ENCODE measurements at regions not wholly inside any gene's neighbourhood (a gene's known extent, or its start where the extent isn't known, plus 50 kb on each side); places are given as distances from the start of the nearest gene placed in this dataset.

- Histone ChIP-seq H2BK120ac (ENCODE audit: low read depth, low read length) (no peak overlapping the region), H3K79me1 (replicated peaks; ENCODE audit: low read length, poor library complexity, severe bottlenecking) (no peaks in the 10 kb centered on the region), H3K14ac (ENCODE audit: low read length in 2 of 2) (no peak overlapping the region), H3K4ac (ENCODE audit: low read depth in 1 of 2, low read length in 2 of 2) (no peak overlapping the region), H3K4me1 (ENCODE audit: control insufficient read depth, insufficient read depth, low read depth, low read length) (peaks cover 5% of the 10 kb centered on the region), H2BK5ac (ENCODE audit: low read depth, low read length, poor library complexity, severe bottlenecking) (no peak overlapping the region), H3K36me3 (ENCODE audit: control insufficient read depth in 1 of 2, insufficient read depth in 2 of 2, low read depth in 1 of 2, low read length in 2 of 2) (no peaks in the 10 kb centered on the region), H3K23ac (ENCODE audit: low read length in 2 of 2) (no peak overlapping the region), H2BK12ac (ENCODE audit: low read length in 2 of 2) (no peak overlapping the region), H4K8ac (ENCODE audit: low read length) (no peak overlapping the region), H3K4me2 (ENCODE audit: low read length, poor library complexity, severe bottlenecking) (no peak overlapping the region), H3K9me3 (ENCODE audit: control insufficient read depth, low read length) (no peaks in the 10 kb centered on the region), H2AFZ (ENCODE audit: low read depth, low read length) (no peak overlapping the region), H3K9ac (ENCODE audit: low read length) (no peak overlapping the region), H2BK15ac (ENCODE audit: low read depth, poor library complexity, severe bottlenecking) (no peak overlapping the region), H2AK5ac (ENCODE audit: low read length, severe bottlenecking) (no peak overlapping the region), H3K27me3 (ENCODE audit: control insufficient read depth in 1 of 2, insufficient read depth in 1 of 2, low read length in 2 of 2) (no peaks in the 10 kb centered on the region), H3K18ac (ENCODE audit: low read depth in 1 of 2, low read length in 2 of 2) (no peak overlapping the region), H4K91ac (ENCODE audit: low read length) (no peak overlapping the region), H3K27ac (ENCODE audit: low read length, poor library complexity, severe bottlenecking) (no peak overlapping the region), H3K4me3 (ENCODE audit: insufficient read depth in 1 of 2, low read depth in 1 of 2, low read length in 2 of 2) (no peak overlapping the region)
- 64% methylated on average over 4 of the region's 8 CpGs for WGBS
- DNase-seq: no peak
These were observed 106.8 kb upstream of the PNPLA4 start for GRCh38 chrX:8034058-8034457.

GRCh38 chrX:8033175-8033574 is 106.0 kb upstream of the PNPLA4 start:
- no peak overlapping the region for H3K4me2 ChIP-seq (ENCODE audit: low read length, poor library complexity, severe bottlenecking)
- H3K27me3 ChIP-seq (ENCODE audit: control insufficient read depth in 1 of 2, insufficient read depth in 1 of 2, low read length in 2 of 2): no peaks in the 10 kb centered on the region
- no peak overlapping the region for H2BK120ac ChIP-seq (ENCODE audit: low read depth, low read length)
- H3K4me3 ChIP-seq (ENCODE audit: insufficient read depth in 1 of 2, low read depth in 1 of 2, low read length in 2 of 2): no peak overlapping the region
- H2AK5ac ChIP-seq (ENCODE audit: low read length, severe bottlenecking): no peak overlapping the region
- H2AFZ ChIP-seq (ENCODE audit: low read depth, low read length): no peak overlapping the region
- H3K27ac ChIP-seq (ENCODE audit: low read length, poor library complexity, severe bottlenecking): no peak overlapping the region
- H3K9me3 ChIP-seq (ENCODE audit: control insufficient read depth, low read length): no peaks in the 10 kb centered on the region
- H3K4ac ChIP-seq (ENCODE audit: low read depth in 1 of 2, low read length in 2 of 2): no peak overlapping the region
- no peak overlapping the region for H2BK15ac ChIP-seq (ENCODE audit: low read depth, poor library complexity, severe bottlenecking)
- H4K8ac ChIP-seq (ENCODE audit: low read length): no peak overlapping the region
- peaks cover 5% of the 10 kb centered on the region for H3K4me1 ChIP-seq (ENCODE audit: control insufficient read depth, insufficient read depth, low read depth, low read length)
- WGBS: no CpG with 5 or more reads among the region's 4 CpGs
- H3K14ac ChIP-seq (ENCODE audit: low read length in 2 of 2): no peak overlapping the region
- H3K23ac ChIP-seq (ENCODE audit: low read length in 2 of 2): no peak overlapping the region
- H3K79me1 ChIP-seq (replicated peaks; ENCODE audit: low read length, poor library complexity, severe bottlenecking): no peaks in the 10 kb centered on the region
- no peak overlapping the region for H3K9ac ChIP-seq (ENCODE audit: low read length)
- no peak overlapping the region for H2BK5ac ChIP-seq (ENCODE audit: low read depth, low read length, poor library complexity, severe bottlenecking)
- H4K91ac ChIP-seq (ENCODE audit: low read length): no peak overlapping the region
- DNase-seq: no peak
- H3K36me3 ChIP-seq (ENCODE audit: control insufficient read depth in 1 of 2, insufficient read depth in 2 of 2, low read depth in 1 of 2, low read length in 2 of 2): no peaks in the 10 kb centered on the region
- no peak overlapping the region for H3K18ac ChIP-seq (ENCODE audit: low read depth in 1 of 2, low read length in 2 of 2)
- H2BK12ac ChIP-seq (ENCODE audit: low read length in 2 of 2): no peak overlapping the region

GRCh38 chrX:8030361-8030760 is 103.1 kb upstream of the PNPLA4 start:
- Histone ChIP-seq H2AFZ (ENCODE audit: low read depth, low read length) (no peak overlapping the region), H3K9ac (ENCODE audit: low read length) (no peak overlapping the region), H2BK5ac (ENCODE audit: low read depth, low read length, poor library complexity, severe bottlenecking) (no peak overlapping the region), H3K27me3 (ENCODE audit: control insufficient read depth in 1 of 2, insufficient read depth in 1 of 2, low read length in 2 of 2) (no peaks in the 10 kb centered on the region), H3K14ac (ENCODE audit: low read length in 2 of 2) (no peak overlapping the region), H3K27ac (ENCODE audit: low read length, poor library complexity, severe bottlenecking) (no peak overlapping the region), H4K8ac (ENCODE audit: low read length) (no peak overlapping the region), H3K4ac (ENCODE audit: low read depth in 1 of 2, low read length in 2 of 2) (no peak overlapping the region), H3K23ac (ENCODE audit: low read length in 2 of 2) (no peak overlapping the region), H3K4me2 (ENCODE audit: low read length, poor library complexity, severe bottlenecking) (no peak overlapping the region), H2BK12ac (ENCODE audit: low read length in 2 of 2) (no peak overlapping the region), H4K91ac (ENCODE audit: low read length) (no peak overlapping the region), H3K4me1 (ENCODE audit: control insufficient read depth, insufficient read depth, low read depth, low read length) (peaks cover 5% of the 10 kb centered on the region), H3K79me1 (replicated peaks; ENCODE audit: low read length, poor library complexity, severe bottlenecking) (no peaks in the 10 kb centered on the region), H3K36me3 (ENCODE audit: control insufficient read depth in 1 of 2, insufficient read depth in 2 of 2, low read depth in 1 of 2, low read length in 2 of 2) (no peaks in the 10 kb centered on the region), H2BK120ac (ENCODE audit: low read depth, low read length) (no peak overlapping the region), H3K9me3 (ENCODE audit: control insufficient read depth, low read length) (no peaks in the 10 kb centered on the region), H3K18ac (ENCODE audit: low read depth in 1 of 2, low read length in 2 of 2) (no peak overlapping the region), H3K4me3 (ENCODE audit: insufficient read depth in 1 of 2, low read depth in 1 of 2, low read length in 2 of 2) (no peak overlapping the region), H2AK5ac (ENCODE audit: low read length, severe bottlenecking) (no peak overlapping the region), H2BK15ac (ENCODE audit: low read depth, poor library complexity, severe bottlenecking) (no peak overlapping the region)
- 100% methylated on average over 1 of the region's 4 CpGs for WGBS
- no peak for DNase-seq

- H3K27me3 ChIP-seq (ENCODE audit: control insufficient read depth in 1 of 2, insufficient read depth in 1 of 2, low read length in 2 of 2): no peaks in the 10 kb centered on the region
- no peak overlapping the region for H3K4me2 ChIP-seq (ENCODE audit: low read length, poor library complexity, severe bottlenecking)
- no peak for DNase-seq
- no peak overlapping the region for H3K14ac ChIP-seq (ENCODE audit: low read length in 2 of 2)
- no peak overlapping the region for H4K8ac ChIP-seq (ENCODE audit: low read length)
- H2BK5ac ChIP-seq (ENCODE audit: low read depth, low read length, poor library complexity, severe bottlenecking): no peak overlapping the region
- no peak overlapping the region for H3K27ac ChIP-seq (ENCODE audit: low read length, poor library complexity, severe bottlenecking)
- WGBS: 53% methylated on average over 1 of the region's 1 CpG
- H3K4ac ChIP-seq (ENCODE audit: low read depth in 1 of 2, low read length in 2 of 2): no peak overlapping the region
- H2AFZ ChIP-seq (ENCODE audit: low read depth, low read length): no peak overlapping the region
- no peak overlapping the region for H3K4me3 ChIP-seq (ENCODE audit: insufficient read depth in 1 of 2, low read depth in 1 of 2, low read length in 2 of 2)
- H2BK15ac ChIP-seq (ENCODE audit: low read depth, poor library complexity, severe bottlenecking): no peak overlapping the region
- no peak overlapping the region for H3K18ac ChIP-seq (ENCODE audit: low read depth in 1 of 2, low read length in 2 of 2)
- no peaks in the 10 kb centered on the region for H3K36me3 ChIP-seq (ENCODE audit: control insufficient read depth in 1 of 2, insufficient read depth in 2 of 2, low read depth in 1 of 2, low read length in 2 of 2)
- H4K91ac ChIP-seq (ENCODE audit: low read length): no peak overlapping the region
- no peak overlapping the region for H2BK120ac ChIP-seq (ENCODE audit: low read depth, low read length)
- no peak overlapping the region for H2AK5ac ChIP-seq (ENCODE audit: low read length, severe bottlenecking)
- no peak overlapping the region for H2BK12ac ChIP-seq (ENCODE audit: low read length in 2 of 2)
- no peaks in the 10 kb centered on the region for H3K9me3 ChIP-seq (ENCODE audit: control insufficient read depth, low read length)
- no peak overlapping the region for H3K9ac ChIP-seq (ENCODE audit: low read length)
- no peak overlapping the region for H3K23ac ChIP-seq (ENCODE audit: low read length in 2 of 2)
- H3K79me1 ChIP-seq (replicated peaks; ENCODE audit: low read length, poor library complexity, severe bottlenecking): no peaks in the 10 kb centered on the region
- no peaks in the 10 kb centered on the region for H3K4me1 ChIP-seq (ENCODE audit: control insufficient read depth, insufficient read depth, low read depth, low read length)
These were observed 100.6 kb upstream of the PNPLA4 start for GRCh38 chrX:8027827-8028226.

Data from mesenchymal stem cell (in vitro differentiated cells and primary cell).